Neural progenitor cell (in vitro differentiated cells): ENCODE measurements at regions not wholly inside any gene's neighbourhood (a gene's known extent, or its start where the extent isn't known, plus 50 kb on each side); places are given as distances from the start of the nearest gene placed in this dataset.

Source experiments
- DNase-seq: peaks from one replicate; pipeline ENCODE4 v3.0.0-alpha.2; 2016; ENCODE audit warnings: low spot score
- H2AFZ ChIP-seq: fragments of 200-600 bp; sonication (generic); replicated peaks from 2 replicates; pipeline ENCODE4 v1.6.1; 2016; ENCODE audit warnings: antibody characterized with exemption
- H3F3A ChIP-seq: fragments of 200-600 bp; sonication (generic); 2 replicates; pipeline ENCODE4 v1.6.1; 2016; ENCODE audit warnings: antibody characterized with exemption, low read depth
- H3K27ac ChIP-seq: fragments of 200-600 bp; sonication (generic); 2 replicates; pipeline ENCODE4 v1.5.1; 2016; ENCODE audit warnings: mild to moderate bottlenecking
- H3K27me3 ChIP-seq: fragments of 200-600 bp; sonication (generic); 2 replicates; pipeline ENCODE4 v1.6.1; 2016; ENCODE audit warnings: mild to moderate bottlenecking, moderate library complexity
- H3K36me3 ChIP-seq: fragments of 200-600 bp; sonication (generic); 2 replicates; pipeline ENCODE4 v1.5.1; 2016
- H3K4me1 ChIP-seq: fragments of 200-600 bp; sonication (generic); 2 replicates; pipeline ENCODE4 v1.6.1; 2016; ENCODE audit warnings: mixed run types
- H3K4me2 ChIP-seq: fragments of 200-600 bp; sonication (generic); 2 replicates; pipeline ENCODE4 v1.6.1; 2016
- H3K4me3 ChIP-seq: fragments of 200-600 bp; sonication (generic); 2 replicates; pipeline ENCODE4 v1.5.1; 2016
- H3K79me2 ChIP-seq: fragments of 200-600 bp; sonication (generic); 2 replicates; pipeline ENCODE4 v1.6.1; 2016; ENCODE audit warnings: low read depth
- H3K9ac ChIP-seq: fragments of 200-600 bp; sonication (generic); 2 replicates; pipeline ENCODE4 v1.6.1; 2016
- H3K9me3 ChIP-seq: fragments of 200-600 bp; sonication (generic); 2 replicates; pipeline ENCODE4 v1.5.1; 2016; ENCODE audit warnings: low read depth
- H4K20me1 ChIP-seq: fragments of 200-600 bp; sonication (generic); 2 replicates; pipeline ENCODE4 v1.6.1; 2016; ENCODE audit warnings: low read depth
- H3K27ac Mint-ChIP-seq: 3 replicates; pipeline ENCODE4 v1.8.0; 2021; ENCODE audit warnings: mixed read lengths
- H3K27me3 Mint-ChIP-seq: 2 replicates; pipeline ENCODE4 v1.8.0; 2022; ENCODE audit warnings: low read depth, mild to moderate bottlenecking, inconsistent platforms, moderate library complexity, mixed read lengths; ENCODE audit not compliant: insufficient read depth
- H3K36me3 Mint-ChIP-seq: 3 replicates; pipeline ENCODE4 v1.8.0; 2021; ENCODE audit warnings: mixed read lengths
- H3K4me1 Mint-ChIP-seq: 3 replicates; pipeline ENCODE4 v1.8.0; 2021; ENCODE audit warnings: mixed read lengths
- H3K4me3 Mint-ChIP-seq: 3 replicates; pipeline ENCODE4 v1.8.0; 2021; ENCODE audit warnings: mild to moderate bottlenecking, moderate library complexity, mixed read lengths
- H3K9me3 Mint-ChIP-seq: 3 replicates; pipeline ENCODE4 v1.8.0; 2020; ENCODE audit warnings: mixed read lengths
- EZH2 ChIP-seq: fragments of 200-600 bp; sonication (generic); IDR thresholded peaks from 2 replicates; pipeline ENCODE4 v1.6.1; 2017; ENCODE audit warnings: antibody characterized with exemption, mild to moderate bottlenecking, moderate library complexity
- EZH2phosphoT487 ChIP-seq: fragments of 200-600 bp; sonication (generic); IDR thresholded peaks from 2 replicates; pipeline ENCODE4 v1.6.1; 2017; ENCODE audit warnings: antibody characterized with exemption
- TF ChIP-seq, protein P1 (sequence below): fragments of 200-600 bp; sonication (generic); IDR thresholded peaks from 2 replicates; pipeline ENCODE4 v1.5.1; 2017; ENCODE audit warnings: antibody characterized with exemption, mild to moderate bottlenecking

GRCh38 chr14:106838991-106839769 is 1312.8 kb downstream of the TMEM121 start:
- Mint-ChIP-seq H3K4me3 (no peak overlapping the region), H3K4me1 (no peaks in the 10 kb centered on the region), H3K36me3 (no peaks in the 10 kb centered on the region), H3K9me3 (peaks cover 49% of the 10 kb centered on the region), H3K27me3 (peaks cover 3% of the 10 kb centered on the region), H3K27ac (no peak overlapping the region)
- Histone ChIP-seq H3K27me3 (no peaks in the 10 kb centered on the region), H3K9ac (no peak overlapping the region), H3K27ac (no peak overlapping the region), H3K4me2 (no peak overlapping the region), H2AFZ (no peak overlapping the region), H3K4me1 (no peaks in the 10 kb centered on the region), H3K4me3 (no peak overlapping the region), H3K36me3 (no peaks in the 10 kb centered on the region), H3K79me2 (no peaks in the 10 kb centered on the region), H4K20me1 (no peaks in the 10 kb centered on the region), H3K9me3 (peaks cover 23% of the 10 kb centered on the region), H3F3A (no peaks in the 10 kb centered on the region)
- TF ChIP-seq, protein P1, sequence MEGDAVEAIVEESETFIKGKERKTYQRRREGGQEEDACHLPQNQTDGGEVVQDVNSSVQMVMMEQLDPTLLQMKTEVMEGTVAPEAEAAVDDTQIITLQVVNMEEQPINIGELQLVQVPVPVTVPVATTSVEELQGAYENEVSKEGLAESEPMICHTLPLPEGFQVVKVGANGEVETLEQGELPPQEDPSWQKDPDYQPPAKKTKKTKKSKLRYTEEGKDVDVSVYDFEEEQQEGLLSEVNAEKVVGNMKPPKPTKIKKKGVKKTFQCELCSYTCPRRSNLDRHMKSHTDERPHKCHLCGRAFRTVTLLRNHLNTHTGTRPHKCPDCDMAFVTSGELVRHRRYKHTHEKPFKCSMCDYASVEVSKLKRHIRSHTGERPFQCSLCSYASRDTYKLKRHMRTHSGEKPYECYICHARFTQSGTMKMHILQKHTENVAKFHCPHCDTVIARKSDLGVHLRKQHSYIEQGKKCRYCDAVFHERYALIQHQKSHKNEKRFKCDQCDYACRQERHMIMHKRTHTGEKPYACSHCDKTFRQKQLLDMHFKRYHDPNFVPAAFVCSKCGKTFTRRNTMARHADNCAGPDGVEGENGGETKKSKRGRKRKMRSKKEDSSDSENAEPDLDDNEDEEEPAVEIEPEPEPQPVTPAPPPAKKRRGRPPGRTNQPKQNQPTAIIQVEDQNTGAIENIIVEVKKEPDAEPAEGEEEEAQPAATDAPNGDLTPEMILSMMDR: no peak
- TF ChIP-seq EZH2 (no peak), EZH2phosphoT487 (no peak)
- DNase-seq: no peak

DNA sequence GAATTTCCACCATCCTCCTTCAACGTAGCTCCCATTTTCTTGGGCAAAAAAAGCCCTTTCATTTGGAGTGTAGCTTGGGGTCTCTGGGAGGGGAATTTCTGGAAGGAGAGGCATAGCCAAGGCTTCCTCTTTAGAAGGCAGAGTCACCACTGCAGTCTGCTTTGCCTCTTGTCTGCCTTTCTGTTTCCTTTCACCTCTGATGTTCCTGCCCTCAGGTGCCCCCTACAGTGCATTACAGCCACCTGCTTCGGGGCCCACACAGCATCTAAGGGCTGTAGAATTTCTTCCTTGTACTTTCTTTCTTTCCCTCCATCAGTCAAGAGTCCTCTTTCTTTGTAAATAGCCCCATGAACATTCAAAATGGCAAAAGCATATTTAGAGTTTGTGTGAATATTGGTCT is 1313.9 kb downstream of the TMEM121 start:
- Mint-ChIP-seq H3K4me3 (no peak overlapping the region), H3K4me1 (no peaks in the 10 kb centered on the region), H3K9me3 (peaks cover 48% of the 10 kb centered on the region), H3K27ac (no peak overlapping the region), H3K27me3 (peaks cover 3% of the 10 kb centered on the region), H3K36me3 (no peaks in the 10 kb centered on the region)
- H3K4me3 ChIP-seq: no peak overlapping the region
- no peaks in the 10 kb centered on the region for H4K20me1 ChIP-seq
- peaks cover 17% of the 10 kb centered on the region for H3K9me3 ChIP-seq
- no peak overlapping the region for H3K4me2 ChIP-seq
- TF ChIP-seq EZH2phosphoT487 (no peak), EZH2 (no peak)
- TF ChIP-seq, protein P1: no peak
- no peaks in the 10 kb centered on the region for H3F3A ChIP-seq
- H2AFZ ChIP-seq: no peak overlapping the region
- H3K9ac ChIP-seq: no peak overlapping the region
- H3K79me2 ChIP-seq: no peaks in the 10 kb centered on the region
- H3K4me1 ChIP-seq: no peaks in the 10 kb centered on the region
- no peak overlapping the region for H3K27ac ChIP-seq
- H3K36me3 ChIP-seq: no peaks in the 10 kb centered on the region
- H3K27me3 ChIP-seq: no peaks in the 10 kb centered on the region
- DNase-seq: no peak

DNA sequence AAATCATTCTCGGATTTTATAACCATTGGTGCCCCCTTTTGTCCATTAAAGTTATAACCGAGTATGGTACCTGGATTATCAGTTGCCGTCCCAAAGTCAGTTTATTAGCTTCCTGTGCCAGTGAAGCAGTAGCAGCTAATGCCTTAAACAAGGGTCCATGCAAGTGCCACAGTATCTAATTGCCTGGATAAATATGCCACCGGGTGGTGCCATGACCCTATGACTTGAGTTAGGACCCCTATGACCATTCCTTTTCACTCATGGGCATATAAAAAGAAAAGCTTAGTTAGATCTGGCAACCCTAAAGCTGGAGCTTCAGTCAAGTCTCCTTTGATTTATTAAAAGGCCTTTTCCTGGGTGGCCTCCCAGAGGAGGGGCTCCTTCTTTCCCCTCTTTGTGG is 1314.6 kb downstream of the TMEM121 start:
- no peaks in the 10 kb centered on the region for H3K79me2 ChIP-seq
- TF ChIP-seq, protein P1: no peak
- TF ChIP-seq EZH2: no peak
- TF ChIP-seq EZH2phosphoT487: no peak
- no peak overlapping the region for H3K4me3 ChIP-seq
- H3K36me3 Mint-ChIP-seq: no peaks in the 10 kb centered on the region
- H3K4me3 Mint-ChIP-seq: no peak overlapping the region
- H3K27ac Mint-ChIP-seq: no peak overlapping the region
- peaks cover 17% of the 10 kb centered on the region for H3K9me3 ChIP-seq
- DNase-seq: no peak
- no peaks in the 10 kb centered on the region for H3F3A ChIP-seq
- H3K4me2 ChIP-seq: no peak overlapping the region
- no peak overlapping the region for H2AFZ ChIP-seq
- no peaks in the 10 kb centered on the region for H3K4me1 Mint-ChIP-seq
- H3K9ac ChIP-seq: no peak overlapping the region
- H3K27me3 Mint-ChIP-seq: peaks cover 3% of the 10 kb centered on the region
- H3K36me3 ChIP-seq: no peaks in the 10 kb centered on the region
- no peaks in the 10 kb centered on the region for H3K27me3 ChIP-seq
- H3K4me1 ChIP-seq: no peaks in the 10 kb centered on the region
- H3K9me3 Mint-ChIP-seq: peaks cover 52% of the 10 kb centered on the region
- H3K27ac ChIP-seq: no peak overlapping the region
- no peaks in the 10 kb centered on the region for H4K20me1 ChIP-seq
